ENCODE measurements at regions not wholly inside any gene's neighbourhood (a gene's known extent, or its start where the extent isn't known, plus 50 kb on each side); places are given as distances from the start of the nearest gene placed in this dataset.

DNA sequence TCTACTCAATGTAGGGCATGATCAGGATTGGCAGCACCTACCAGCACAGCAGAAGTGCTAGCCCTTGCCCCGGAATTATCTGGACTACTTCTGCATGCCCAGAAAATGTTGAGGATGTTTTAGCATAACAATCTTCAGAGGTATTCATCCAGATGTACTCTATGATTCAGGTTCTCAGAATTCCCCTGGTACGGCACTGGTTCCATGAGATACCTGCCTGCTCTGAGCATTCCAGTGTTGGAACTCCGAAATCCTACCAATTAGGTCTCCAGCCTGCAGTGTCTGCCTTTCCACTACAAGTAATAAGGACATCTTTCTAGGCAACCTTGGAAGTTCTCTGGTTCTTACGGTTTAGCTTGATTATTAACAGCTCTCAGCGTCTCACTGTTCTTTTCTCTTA, 554.5 kb downstream of the HACE1 start:
- DNase-seq: no peak

DNA sequence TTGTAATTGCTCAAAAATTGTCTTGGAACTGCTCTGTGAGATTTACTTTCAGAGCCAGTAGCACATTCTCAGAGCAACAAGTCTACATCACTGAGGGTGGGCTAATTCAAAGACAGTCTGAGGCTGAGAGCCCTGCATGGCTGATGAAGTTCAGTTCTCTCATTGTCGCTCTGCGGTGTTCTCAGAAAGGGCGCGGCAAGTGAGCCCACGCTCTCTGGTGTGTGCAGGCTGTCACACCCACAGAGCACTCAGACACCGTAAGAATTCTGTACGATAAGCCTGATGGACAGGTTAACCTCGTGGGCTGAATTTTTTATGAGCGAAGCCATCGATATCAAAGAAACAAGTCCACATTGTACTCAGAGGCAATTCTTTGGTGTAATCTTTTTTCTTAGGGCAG, 557.8 kb downstream of the HACE1 start:
- DNase-seq: no peak

DNA sequence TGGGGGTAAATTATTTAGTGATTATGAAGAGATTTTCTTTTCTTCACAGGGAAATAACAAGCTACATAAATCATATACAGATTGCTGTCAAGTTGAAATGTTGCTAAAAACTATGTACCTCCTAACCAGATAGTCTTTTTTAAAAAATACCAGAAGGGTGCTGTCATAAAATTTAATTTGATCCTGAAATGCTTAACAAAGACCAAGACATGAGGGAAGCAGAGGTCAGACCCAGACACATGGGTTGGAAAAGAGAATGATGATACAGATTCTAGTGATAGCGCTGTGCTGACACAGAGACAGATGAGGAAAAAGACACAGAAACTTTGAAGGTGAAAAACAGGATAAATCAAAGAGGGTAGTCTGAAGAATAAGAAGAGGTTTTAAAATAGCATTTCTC, 573.1 kb downstream of the HACE1 start:
- no peak for DNase-seq

DNA sequence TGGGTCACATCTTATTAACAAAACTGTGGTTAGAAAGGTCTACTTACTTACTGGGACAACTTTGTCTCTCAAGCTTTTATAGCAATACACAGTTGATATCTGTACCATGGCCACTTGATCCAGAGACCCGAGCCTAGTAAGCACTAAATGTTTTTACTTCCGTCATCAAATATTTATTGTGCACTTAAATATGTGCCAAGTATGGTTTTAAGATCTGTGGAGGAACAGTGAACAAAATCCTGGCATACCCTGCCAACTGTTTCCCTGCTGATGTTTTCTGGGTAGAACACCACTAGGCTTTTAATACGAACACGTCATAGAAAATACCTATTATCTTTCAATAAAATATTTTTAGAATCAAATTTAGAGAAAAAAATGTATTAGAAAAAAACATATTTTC, 574.8 kb downstream of the HACE1 start:
- DNase-seq: no peak

DNA sequence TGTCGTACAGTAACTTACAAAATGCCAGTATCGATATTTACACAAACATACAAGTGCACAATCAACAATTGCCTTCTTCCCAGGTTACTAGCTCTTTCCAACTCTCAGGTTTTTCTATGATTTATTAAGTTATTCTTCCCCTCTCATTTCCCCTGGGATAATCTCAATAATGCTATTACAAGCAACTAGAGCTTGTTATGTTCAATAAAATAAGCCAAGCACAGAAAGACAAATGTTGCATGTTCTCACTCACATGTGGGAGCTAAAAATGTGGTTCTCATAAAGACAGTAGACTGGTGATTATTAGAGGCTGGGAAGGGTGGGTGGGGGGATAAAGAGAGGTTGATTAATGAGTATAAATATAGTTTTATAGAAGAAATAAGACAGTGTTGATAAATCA, 577.1 kb downstream of the HACE1 start:
- no peak for DNase-seq

DNA sequence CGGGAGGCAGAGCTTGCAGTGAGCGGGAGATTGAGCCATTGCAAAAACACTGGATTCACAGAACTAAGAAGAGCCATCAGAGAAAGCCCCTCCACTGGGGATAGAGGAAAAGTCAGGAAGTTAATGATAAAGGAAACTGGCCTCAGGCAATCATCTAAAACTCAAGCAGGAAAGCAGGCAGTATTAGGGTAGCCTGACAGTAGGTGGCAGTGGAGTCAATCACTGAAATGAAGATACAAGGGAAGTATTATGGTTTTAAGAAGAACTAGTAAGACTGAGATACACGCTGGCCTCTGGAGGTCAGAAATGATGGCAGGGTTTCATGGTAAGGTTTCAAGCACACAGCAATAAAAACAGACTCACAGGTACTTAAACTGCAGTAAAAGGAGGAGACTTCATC, 578.3 kb downstream of the HACE1 start:
- DNase-seq: no peak

DNA sequence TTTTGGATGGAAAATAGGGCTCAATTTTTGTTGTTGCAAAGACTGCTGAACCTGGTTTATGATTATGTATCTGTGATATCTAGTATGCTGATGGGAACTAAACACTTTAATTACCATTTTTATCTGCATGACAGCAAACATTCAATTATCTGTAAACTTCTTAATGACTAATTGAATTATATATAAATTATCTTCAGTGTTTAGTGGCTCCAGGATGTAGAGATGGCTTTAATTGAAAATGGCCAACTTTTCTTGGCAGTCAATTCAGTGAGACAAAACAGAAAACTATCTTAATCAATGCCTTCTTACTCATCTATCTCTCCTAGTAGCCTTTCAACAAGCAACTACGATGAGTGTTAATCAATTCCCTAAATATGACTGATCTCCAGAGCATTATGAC, 591.3 kb downstream of the HACE1 start:
- DNase-seq: no peak

DNA sequence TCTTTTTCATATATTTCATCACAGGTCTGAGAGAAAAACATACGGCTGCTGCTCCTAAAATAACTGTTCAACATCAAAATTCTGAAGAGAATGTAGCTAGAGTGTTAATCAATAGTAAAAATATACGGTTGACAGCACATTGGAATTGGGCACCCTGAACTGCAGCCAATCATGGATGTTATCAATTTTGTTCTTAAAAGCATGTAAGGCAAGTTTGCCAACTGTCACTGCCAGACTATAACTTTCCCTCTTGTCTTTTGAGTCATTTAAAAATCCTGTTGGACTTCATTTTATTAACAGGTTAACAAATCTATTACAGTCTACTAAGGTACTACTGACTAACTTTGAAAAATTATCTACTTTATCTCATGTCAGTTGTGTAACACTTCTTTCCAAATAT, 592.8 kb downstream of the HACE1 start:
- no peak for DNase-seq

DNA sequence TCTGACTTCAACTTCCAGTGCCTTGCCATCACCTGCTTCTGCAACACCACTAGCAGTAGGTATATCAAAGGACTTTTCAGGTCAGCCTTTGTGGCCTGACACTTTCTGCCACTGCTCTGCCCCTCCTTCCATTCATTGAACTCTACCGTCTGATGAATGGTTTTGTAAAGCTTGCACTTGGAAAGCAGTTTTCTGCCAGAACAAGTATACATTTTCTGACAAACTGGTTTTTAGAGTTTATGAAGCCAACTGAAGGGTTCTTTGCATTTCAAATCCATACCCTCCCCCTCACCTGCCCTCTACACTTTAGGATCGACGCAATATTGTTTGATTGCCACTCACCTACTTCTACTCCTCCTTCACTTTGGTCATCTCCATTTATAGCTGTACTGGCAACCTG, 603.1 kb downstream of the HACE1 start:
- no peak for DNase-seq

DNA sequence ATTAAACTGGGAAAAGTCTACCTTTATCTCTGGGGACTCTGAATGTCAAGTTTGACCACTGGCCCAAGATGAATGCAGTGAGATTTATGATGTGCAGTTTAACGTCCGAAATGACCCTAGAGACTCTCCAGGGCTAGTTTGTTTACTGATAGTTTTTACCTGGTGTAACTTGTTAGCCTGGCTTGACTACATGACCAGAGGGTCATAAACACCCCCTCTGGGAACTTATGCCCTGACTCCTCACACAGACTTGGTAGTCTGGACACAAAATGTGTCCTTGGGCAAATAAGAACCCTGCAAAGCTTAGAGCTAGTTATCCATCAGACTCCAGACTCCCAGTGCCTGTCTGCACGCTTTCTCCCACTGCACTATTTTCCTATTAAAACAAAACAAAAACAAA, 606.5 kb downstream of the HACE1 start:
- no peak for DNase-seq

DNA sequence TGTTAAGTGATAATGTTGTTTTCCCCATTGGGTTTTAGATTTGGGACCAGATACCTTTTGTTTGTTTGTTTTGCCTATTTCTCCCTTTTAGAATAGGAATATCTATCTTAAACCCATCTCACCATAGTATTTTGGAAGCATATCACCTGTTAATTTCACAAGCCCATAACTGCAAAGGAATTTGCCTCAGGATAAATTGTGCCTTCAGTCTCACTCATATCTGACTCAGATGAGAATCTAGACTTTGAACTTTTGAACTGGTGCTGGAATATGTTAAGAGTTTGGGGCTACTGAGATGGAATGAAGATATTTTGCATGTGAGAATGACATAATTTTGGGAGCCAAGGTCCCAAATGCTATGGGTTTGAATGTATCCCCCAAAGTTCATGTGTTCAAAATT, 607.4 kb downstream of the HACE1 start:
- no peak for DNase-seq

DNA sequence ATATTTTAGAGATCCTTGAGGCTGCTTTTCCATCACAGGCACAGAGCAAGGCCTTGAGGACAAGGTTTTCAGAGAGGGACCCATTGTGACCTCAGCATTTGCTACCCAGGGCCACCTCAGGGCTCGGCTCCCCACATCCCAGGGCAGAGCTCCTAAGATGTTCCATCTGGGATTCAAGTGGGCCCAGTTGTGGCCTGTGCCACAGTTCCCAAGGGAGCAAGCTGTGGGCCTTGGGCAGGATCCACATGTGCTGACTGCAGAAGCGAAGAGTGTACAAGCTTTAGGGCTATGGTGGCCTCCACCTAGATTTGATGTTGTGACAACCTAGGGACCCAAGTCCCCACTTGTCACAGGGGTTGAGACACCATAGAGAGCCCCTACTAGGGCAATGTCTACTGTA, 608.1 kb downstream of the HACE1 start:
- no peak for DNase-seq

DNA sequence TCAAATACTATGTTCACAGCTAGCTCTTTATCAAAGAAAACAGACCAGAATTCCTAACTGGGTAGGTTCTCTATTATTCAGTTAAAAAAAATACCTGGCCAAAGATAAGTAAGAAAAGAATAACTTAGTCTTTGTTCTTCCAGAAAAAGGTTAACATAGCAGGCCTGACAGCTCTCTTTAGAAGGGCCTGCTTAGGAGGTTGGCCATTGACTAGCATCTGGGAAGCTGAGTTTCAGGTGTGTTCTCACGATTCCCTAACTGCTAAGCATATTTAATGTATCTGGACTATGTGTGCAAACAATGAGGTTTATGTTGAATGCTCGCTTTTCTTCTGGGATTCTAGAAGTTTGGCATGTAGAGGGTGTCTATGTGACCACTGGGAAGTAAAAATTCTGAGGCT, 618.9 kb downstream of the HACE1 start:
- no peak for DNase-seq

DNA sequence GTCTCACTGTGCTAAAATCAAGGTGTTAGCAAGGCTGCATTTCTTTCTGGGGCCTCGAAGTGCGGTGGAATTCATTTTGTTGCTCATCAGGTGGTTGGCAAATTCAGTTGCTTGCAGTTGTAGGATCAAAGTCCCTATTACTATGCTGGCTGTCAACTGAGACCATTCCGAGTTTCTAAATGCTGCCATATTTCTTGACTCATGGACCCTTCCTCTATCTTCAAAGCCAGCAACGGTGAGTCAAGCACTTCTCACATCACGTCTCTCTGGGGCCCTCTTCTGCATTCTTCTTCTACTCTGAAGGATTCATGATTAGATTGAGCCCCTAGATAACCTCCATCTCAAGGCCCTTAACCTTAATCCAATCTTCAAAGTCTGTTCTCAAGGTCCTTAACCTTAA, 619.7 kb downstream of the HACE1 start:
- DNase-seq: no peak

DNA sequence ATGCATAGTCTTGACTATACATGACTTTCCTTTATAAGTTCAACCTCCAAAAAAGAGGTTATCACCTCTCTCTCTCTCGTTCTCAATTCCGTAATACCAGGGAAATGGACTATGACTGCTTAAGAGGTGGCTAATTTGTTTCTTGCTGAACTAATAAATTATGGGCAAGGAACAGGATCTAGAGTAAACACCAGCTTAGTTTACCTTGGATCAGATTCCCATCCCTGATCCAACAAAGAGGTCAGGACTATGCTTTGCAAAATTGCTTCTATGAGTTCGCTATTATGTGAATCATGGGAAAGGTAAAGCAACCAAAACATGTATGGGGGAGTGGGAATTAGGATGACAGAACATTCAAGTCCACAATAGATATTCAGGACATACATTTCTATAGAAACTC, 630.7 kb downstream of the HACE1 start:
- no peak for DNase-seq

DNA sequence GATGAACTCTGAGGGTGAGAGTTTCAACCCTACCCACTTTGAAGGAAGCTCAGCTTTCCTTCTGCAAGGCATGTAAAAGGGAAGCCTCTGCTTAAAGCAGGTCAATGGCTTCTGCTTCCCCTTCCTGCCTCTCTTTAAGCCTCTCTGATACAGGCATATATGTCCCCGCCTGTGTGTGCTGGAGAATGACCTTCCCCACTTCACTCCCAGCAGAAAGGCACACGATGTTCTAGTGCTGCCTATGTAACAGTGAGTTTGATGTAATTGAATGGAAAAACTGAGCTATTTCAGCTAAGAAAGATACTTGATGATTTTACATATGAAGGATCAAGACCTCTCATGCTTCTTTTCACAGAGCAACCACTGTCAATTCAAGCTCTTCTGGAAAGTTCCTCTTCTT, 632.2 kb downstream of the HACE1 start:
- no peak for DNase-seq

DNA sequence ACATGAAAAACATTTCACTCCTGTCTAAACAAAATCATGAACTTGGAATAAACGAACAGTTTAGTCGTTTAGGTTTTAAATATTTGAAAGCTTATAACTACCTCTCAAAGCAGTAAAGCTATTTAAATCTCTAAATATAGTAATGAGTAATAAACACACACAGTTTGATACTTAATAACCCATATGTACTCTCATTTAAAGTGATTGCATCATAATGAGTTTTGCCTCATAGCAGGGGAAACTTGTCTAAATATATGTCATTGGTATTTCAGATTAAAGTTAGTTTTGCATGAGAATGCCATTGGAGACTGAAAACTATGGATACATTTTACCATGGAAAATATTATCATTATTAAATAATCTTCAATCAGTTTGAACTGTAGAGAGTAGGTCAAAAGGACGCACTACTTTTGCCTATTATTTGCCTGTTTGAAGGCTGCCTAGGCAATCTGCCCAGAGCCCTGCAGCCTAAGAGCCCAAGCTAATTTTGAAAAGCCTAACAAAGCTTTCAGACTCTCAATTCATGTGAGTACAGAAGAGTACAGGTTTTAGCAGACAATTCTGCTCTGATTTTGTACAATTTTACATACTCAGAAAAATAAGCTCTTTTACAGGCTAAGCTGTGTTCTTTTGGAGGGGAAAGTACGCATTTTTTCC, 632.8 kb downstream of the HACE1 start:
- no peak for DNase-seq

DNA sequence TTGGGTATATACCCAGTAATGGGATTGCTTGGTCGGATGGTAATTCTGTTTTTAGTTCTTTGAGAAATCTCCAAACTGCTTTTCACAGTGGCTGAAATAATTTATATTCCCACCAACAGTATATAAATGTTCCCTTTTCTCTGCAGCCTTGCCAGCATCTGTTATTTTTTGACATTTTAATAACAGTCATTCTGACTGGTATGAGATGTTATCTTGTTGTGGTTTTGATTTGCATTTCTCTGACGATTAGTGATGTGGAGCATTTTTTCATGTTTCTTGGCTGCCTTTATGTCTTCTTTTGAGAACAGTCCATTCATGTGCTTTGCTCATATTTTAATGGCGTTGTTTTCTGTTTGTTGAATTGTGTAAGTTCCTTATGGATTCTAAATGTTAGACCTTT, 641.6 kb downstream of the HACE1 start:
- no peak for DNase-seq

DNA sequence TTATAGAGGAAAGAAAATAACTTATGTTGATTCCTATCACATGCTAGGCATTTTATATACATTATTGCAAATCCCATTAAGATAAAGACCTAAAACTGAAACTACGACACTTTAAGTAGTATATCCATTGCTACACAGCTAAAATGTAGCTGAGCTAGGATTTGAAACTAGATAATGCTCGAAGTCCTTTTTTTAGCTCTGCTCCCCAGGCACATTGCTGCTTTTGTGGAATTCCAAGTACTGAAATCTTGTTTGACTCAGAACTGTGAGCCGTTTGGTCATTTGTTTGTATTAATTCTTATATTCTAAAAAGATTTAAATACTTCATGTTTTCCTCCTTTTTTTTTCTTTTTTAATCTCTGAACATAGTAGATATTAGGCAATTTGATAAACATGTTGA, 644.8 kb downstream of the HACE1 start:
- no peak for DNase-seq

DNA sequence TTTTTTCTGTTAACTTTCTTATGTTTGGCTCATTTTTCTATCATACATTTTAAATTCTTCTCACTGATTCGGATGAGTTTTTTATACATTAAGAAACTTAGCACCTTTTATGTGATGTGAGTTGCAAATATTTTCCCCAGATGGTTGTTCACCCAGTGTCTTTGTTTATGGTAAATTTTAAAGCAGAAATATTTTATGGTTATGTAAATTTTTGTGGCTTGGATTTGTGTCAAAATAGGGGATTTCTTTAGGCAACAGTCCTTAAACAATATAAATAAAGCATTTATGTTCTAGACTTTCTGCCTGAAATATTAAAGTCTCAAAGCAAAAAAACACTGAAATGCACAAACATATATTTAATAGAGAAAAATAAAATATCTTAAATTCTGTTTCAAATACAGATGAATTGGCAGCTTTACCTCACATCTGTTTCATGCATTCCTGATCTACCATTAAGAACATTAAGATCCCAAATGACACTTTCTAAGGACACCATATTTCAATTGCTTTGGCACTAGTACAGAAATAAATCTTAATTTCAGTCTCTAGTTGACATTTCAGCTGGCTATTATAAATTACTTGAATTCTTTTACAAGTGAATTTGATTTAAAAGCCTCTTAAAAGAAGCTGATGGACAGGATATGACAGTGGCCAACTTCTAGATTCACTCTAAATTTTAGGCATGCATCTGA, 646.6 kb downstream of the HACE1 start:
- no peak for DNase-seq

DNA sequence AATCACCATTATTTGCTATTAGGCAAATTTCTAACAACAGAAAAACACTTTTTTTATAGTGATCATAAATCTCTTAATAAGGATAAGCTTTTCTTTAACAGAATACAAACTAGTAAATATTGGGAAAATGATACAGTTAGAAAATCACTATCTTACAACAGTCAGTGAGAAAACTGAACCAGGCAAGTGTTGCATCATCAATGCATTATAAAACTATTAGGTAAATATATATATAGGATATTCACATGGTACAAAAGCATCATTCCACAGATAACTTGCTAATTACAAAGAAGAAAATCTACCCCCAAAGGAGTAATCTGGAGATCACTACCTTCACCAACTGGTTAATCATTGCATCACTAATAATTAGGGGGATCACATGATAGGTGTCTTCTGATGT, 652.1 kb downstream of the HACE1 start:
- no peak for DNase-seq

DNA sequence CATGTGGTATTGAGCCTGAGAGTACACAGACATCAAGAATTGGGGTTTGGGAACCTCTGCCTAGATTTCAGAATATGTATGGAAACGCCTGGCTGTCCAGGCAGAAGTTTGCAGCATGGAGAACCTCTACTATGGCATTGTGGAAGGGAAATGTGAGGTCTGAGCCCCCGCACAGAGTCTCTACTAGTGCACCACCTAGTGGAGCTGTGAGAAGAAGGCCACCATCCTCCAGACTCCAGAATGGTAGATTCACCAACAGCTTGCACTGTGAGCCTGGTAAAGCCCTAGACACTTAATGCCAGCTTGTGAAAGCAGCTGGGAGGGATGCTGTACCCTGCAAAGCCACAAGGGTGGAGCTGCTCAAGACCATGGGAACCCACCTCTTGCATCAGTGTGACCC, 658.2 kb downstream of the HACE1 start:
- no peak for DNase-seq

DNA sequence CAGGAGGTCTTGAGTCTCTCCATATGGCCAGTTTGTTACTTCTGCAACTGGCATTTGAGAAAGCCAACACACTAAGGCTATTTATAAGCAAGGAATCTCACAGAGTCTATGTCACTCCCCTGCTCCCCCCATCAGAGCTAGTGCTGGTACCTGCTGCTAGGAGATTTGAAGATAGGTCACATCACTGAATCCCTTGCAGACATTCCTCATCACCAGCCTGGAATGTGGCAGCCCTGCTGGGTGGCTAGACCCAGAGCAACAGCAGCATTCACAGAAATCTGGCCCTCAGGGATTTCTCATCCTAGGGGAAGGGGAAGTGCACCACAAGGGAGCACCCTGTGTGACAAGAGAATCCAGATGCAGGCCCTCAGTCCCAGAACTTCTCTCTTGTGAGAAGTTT, 672.1 kb downstream of the HACE1 start:
- DNase-seq: no peak

DNA sequence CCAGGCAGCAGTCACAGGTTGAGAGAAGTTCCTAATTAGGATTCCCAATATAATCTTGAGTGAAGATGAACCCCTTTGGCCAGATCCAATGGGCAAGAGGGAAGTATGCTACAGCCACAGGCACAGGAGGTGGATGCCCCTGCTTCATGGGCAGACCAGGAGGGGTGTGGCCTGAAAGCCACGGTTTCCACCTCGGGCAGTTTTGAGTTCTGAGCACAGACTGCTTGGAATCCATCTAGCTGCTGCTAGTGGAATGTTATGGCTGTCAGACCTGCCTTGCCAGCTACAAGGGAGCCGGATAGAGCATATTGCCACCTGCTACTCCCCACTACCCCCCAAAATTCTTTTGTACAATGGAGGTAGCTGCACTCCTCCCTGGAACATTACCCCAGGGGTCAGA, 672.9 kb downstream of the HACE1 start:
- DNase-seq: no peak

DNA sequence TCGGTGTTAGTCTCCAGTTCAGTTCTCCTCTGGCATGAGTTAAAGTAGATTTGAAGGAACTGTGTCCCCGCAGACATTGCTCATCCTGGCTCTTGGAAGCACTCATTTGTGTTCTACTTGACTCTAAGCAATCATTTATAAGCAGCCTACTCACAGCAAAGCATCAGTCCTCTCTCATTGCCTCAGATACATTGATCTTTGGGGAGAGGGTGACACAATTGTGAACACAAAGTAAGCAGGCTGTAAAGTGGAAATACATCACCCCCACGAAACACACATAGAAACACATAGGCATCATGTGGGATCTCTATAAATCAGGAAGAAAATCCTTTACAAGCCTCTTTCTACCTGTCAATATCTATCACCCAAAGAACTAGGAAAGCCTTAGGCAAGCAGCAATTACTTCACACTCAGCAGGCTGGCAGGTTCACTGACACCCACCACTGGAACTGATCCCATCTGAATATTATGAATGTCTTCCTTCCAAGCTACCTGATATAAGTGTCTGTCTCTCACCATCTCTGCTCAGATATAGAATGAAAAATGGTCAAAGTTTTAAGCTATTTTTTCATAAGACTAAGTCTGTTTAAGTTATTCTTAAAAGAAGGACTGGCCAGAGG, 675.8 kb downstream of the HACE1 start:
- no peak for DNase-seq

All from right forelimb (tissue), 1 donor.